ENCODE measurements at regions not wholly inside any gene's neighbourhood (a gene's known extent, or its start where the extent isn't known, plus 50 kb on each side); places are given as distances from the start of the nearest gene placed in this dataset.
"Not testable (repeated sequence)": the region's sequence is repeated elsewhere in the genome, so short reads cannot be mapped to it uniquely, and the experiment has no call there.

- DNase-seq, result no peak
Observed at GRCh38 chr12:83886479-83886878, 1026.1 kb downstream of the SLC6A15 start.

- not testable (repeated sequence) for DNase-seq
Observed at GRCh38 chr12:83870921-83871599, 1041.5 kb downstream of the SLC6A15 start.

GRCh38 chr12:83866477-83866876 is 1046.1 kb downstream of the SLC6A15 start:
- DNase-seq, result no peak

GRCh38 chr12:83865431-83865830 is 1047.2 kb downstream of the SLC6A15 start:
- no peak for DNase-seq

- DNase-seq, result no peak
Observed at GRCh38 chr12:83864054-83864453, 1048.5 kb downstream of the SLC6A15 start.

DNA sequence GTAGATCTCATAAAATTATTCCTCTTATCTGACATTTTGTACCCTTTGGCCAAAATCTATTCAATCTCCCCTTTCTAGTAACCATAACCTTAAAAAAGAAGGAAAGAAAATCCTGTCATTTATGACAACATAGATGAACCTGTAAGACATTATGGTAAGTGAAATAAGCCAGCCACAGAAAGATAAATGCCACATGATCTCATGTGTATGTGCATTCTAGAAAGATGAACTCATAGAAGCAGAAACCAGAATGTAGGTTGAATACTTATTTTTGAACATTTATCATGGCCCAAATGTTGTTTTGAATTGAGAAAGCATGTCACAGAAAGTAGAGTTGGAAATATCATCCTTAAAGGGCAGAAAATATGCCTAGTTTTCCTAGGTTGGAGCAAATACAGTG is 1053.6 kb downstream of the SLC6A15 start:
- DNase-seq, result no peak

DNA sequence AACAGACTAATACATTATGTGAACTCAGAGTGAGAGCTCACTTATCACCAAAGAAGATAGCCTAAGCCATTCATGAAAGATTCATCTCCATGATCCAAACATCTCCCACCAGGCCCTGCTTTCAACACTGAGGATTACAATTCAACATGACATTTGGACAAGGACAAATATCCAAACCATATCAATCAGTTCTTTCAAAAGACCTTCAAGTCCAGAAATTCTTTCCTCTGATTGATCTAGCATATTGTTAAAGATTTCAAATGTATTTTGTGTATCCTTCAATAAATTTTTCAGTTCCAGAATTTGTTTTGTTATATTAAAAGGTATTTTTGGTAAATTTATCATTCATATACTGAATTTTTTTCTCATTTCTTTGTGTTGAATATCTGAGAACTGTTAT is 1055.8 kb downstream of the SLC6A15 start:
- no peak for DNase-seq

GRCh38 chr12:83850531-83850930 is 1062.1 kb downstream of the SLC6A15 start:
- no peak for DNase-seq

DNA sequence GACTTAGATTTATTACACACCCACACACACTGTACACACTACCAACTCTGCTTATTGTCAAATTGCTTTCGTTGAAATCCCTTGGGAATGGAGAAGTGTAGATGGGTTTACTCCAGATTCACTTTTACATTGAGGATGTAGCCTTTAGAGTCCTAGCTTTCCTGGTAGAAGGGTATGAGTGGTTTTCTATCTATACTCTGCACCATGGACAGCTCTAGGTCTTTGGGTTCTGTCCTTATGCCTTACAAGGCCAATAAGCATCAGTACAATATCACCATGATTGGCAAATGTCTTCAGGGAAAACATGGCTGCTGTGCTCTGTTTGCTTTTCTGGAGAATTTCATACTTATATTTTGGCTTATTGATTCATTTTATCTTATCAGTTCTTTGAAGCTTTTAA is 1063.9 kb downstream of the SLC6A15 start:
- DNase-seq, result no peak

GRCh38 chr12:83843541-83843940 is 1069.1 kb downstream of the SLC6A15 start:
- no peak for DNase-seq

GRCh38 chr12:83841620-83842019 is 1071.0 kb downstream of the SLC6A15 start:
- DNase-seq, result no peak

- DNase-seq, result no peak
Observed at GRCh38 chr12:83827860-83828259, 1084.7 kb downstream of the SLC6A15 start.

GRCh38 chr12:83827193-83827592 is 1085.4 kb downstream of the SLC6A15 start:
- DNase-seq, result no peak

- no peak for DNase-seq
Observed at GRCh38 chr12:83826112-83826511, 1086.5 kb downstream of the SLC6A15 start.

GRCh38 chr12:83823386-83824045 is 1089.1 kb downstream of the SLC6A15 start:
- peak; percentile 1 for DNase-seq

- DNase-seq, result no peak
Observed at GRCh38 chr12:83821967-83822366, 1090.6 kb downstream of the SLC6A15 start.

DNA sequence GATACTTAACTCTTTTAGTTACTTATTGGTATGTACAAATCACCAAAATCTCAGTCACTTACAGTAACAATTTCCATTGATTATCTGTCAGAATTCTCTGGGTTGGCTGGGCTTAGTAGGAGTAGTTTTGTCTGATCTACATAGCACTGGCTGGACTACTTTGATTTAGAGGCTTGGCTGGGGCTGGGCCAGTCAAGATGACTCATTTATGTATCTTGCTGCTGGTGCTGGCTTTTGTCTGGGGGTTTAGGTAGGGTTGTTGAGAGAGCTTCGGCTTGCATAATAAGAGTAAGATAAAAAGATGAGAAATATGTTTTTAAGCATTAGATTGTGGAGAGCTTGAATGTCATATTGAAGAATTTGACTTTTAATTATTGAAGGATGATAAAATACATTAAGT is 1093.7 kb downstream of the SLC6A15 start:
- no peak for DNase-seq

- no peak for DNase-seq
Observed at GRCh38 chr12:83817730-83818129, 1094.9 kb downstream of the SLC6A15 start.

DNA sequence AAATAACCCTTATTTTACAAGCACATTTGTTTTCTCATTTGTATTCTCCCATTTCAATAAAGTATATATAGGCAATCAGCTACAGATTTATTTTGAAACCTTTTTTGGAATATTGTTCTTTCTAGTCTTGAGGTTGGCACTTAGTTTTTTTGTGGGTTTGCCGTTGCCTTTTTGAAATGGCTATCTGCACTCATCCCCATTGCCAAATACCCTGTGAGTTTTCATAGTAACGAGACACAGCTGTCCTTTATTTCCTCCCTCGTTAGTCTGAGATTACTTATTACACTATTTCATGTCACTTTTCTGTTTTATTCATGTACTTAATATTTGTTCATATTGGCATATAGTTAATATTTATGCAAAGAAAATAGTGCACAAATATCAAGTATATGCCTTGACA is 1104.0 kb downstream of the SLC6A15 start:
- no peak for DNase-seq

GRCh38 chr12:83807871-83808270 is 1104.7 kb downstream of the SLC6A15 start:
- no peak for DNase-seq

GRCh38 chr12:83805873-83806272 is 1106.7 kb downstream of the SLC6A15 start:
- no peak for DNase-seq

DNA sequence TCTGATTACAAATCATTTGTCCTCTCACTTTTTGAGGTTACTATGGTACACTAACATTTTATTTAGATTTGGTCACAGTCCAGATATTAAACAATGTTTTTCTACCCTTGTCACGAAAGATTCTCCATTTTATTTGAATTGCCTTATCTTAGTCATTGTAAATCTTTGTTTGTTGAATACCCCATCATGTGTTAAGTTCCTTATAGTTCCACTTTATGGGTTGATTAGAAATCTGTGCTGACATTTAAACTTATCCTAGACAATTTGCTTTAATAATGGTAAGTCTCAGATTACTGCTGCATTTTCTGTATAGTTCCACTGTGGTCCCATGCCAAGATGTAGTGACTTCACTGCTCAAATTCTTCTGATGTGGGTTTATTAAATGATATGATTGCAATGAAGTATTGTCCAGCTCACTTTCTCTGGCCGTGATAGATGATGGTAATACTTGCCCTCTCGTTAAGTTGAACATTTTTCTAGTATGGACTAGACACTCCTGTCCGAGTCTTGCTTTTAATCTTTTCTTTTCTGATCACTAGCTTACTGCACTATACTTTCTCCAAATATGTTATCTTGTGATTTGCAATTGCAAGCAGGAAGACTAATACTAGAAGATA is 1107.3 kb downstream of the SLC6A15 start:
- DNase-seq, result no peak

DNA sequence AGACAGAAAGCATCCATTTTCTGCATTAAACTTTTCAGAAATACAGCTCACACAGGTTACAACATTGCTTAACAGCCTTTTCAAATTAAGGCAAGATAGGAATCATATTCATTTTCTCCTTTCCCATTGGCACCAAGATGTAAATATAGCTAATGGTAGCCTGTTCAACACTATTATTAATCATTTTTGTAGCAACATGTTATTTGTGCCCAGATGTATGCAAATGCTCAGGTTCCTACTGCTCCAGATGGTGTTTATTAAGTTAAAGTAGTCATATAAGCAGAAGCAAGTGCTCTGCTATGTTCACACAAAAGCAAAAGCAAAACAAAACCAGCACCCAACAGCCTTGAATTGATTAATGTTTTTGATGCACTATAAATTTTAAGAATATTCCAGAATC is 1110.6 kb downstream of the SLC6A15 start:
- no peak for DNase-seq

- DNase-seq, result no peak
Observed at GRCh38 chr12:83800022-83800421, 1112.6 kb downstream of the SLC6A15 start.
